HG03558 (cell line): ENCODE measurements at regions not wholly inside any gene's neighbourhood (a gene's known extent, or its start where the extent isn't known, plus 50 kb on each side); places are given as distances from the start of the nearest gene placed in this dataset.

Source experiments
- ATAC-seq: cut with Tn5 transposase; IDR thresholded peaks from one replicate; pipeline ENCODE4 v1.9.1; 2021; ENCODE audit warnings: moderate number of reproducible peaks; ENCODE audit not compliant: unreplicated experiment; ENCODE audit errors: extremely low read depth

DNA sequence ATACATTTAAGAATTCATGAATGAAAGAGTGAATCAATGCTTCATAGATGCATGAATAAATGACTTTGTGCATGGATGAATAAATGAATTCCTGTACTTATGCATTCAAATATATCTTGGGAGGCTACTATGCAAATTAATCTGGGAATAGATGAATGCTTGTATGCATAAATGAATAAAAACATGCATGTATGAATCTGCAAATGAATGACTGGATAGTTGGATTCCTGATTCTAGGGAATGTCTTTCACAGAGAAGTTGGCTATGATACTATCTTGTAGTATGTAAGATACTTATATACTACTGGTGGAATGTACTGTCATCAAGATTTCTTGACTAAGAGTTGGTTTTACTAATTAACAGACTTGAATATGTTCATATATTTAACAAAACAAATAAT lies 75.3 kb upstream of the ASTN2 start:
- ATAC-seq: no peak

DNA sequence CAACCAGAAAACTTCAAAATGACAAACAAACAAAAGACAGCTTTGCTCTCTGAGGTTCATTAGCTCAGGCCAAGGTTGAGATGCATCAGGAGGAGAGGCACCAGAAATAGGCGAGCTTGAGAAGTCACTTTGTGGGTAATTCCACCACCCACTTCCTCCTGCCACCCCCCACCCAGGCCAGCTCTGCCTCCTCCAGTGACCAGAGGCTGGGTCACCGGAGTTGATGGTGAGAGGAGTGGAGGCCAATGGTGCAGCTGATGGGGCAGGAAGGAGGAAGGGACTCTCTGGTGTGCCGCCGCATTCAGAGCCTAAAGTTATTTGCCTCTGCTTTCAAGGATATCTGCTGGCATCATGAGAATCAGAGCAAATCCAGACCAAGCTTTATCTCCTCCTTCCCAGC lies 73.8 kb upstream of the ASTN2 start:
- ATAC-seq: no peak

DNA sequence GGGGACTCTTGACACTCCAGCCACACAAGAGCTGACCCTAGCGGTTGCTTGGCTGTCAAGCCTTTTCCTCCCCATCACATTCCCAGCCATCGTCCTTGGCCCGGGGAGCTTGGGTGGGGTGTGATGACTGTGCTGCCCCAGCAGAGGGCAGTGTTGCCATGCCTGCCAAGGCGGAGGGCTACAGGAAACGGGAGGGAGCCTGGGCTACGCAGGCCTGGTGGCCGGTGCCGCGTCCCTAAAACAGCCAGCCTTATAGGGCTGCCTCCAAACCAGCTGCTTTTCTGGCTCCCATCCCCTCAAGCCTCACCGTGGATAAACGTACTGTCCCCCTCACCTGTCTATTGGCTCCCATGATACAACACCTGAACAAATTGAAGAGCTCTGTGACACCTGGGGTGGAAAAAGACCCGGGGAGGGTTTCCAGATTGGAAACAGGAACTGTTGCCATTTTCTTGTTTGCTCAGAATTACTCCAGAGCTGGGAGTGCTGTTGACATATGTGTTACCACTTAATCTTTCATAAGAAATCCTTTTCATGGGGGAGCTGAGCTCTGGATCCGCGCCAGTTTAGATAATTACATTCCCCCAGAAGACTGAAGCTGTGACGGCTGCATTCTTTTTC lies 72.8 kb upstream of the ASTN2 start:
- ATAC-seq: peak; percentile 92

DNA sequence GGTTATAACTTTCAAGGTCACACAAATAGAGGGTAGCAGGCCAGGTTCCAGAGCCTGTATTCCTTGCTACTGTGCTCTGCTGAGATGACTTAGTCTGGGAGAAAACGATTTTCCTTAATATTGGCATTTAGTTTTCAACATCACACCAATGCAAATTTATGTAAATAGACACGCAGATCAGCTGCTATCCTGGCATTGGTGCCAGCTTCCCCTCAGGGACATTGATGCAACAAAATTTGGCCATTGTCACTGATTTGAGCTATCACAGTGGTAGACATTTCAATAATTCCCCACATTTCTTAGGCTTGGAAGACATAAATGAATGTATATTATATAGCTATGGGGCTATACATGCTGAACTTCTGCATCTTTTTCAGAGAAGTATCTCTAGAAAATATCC lies 71.6 kb upstream of the ASTN2 start:
- no peak for ATAC-seq

DNA sequence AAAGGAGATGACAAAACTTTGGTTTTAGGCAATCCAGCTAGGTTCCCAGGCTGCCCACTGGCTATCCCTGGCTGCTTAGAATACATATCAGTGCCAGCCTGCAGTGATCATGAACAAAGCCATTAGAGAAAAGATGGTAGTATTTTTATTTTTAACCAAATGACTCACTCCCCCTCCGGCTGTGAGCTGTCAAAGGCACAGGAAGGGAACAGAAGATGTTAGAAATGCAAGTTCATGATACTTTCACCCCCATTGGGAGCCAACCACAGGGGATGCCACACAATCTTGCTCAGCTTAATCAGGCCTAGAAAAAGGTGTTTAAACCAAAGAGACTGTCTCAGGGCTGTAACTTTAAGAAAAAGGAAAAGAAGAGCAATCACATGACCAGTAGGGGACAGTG lies 70.3 kb upstream of the ASTN2 start:
- ATAC-seq: no peak

DNA sequence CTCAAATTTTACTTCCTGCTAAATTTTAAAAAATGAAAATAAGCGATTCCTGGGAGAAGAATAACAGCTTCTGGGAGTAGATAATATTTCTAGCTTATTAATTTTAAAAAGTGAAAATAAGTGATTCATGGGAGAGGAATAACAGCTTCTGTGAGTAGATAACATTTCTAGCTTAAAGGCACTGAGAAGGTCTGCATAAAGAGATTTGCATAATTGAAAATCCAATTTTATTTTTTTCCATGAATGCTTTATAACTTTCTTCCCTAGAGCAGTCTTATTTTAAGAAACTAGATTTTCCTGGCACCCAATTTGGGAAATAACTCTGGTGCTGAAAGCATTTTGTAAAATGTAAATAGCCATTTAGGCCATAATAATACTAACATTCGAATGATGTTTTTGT lies 65.9 kb upstream of the ASTN2 start:
- ATAC-seq: no peak

DNA sequence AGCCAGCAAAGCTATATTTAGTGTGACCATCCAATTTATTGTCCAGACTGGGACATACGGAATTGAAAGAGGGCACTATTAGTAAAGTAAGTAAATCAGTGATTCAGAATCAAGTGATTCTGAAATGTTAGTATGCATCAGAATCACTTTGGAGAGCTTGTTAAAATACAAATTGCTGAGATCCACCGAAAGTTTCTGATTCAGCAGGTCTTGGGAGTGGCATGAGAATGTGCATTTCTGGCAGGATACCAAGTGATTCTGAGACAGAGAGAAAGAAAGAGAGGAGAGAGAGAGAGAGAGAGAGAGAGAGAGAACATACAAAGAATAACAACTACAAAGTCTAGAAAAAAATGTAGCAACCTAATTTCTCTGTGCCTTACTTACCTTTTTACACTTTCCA lies 65.4 kb upstream of the ASTN2 start:
- ATAC-seq: no peak

DNA sequence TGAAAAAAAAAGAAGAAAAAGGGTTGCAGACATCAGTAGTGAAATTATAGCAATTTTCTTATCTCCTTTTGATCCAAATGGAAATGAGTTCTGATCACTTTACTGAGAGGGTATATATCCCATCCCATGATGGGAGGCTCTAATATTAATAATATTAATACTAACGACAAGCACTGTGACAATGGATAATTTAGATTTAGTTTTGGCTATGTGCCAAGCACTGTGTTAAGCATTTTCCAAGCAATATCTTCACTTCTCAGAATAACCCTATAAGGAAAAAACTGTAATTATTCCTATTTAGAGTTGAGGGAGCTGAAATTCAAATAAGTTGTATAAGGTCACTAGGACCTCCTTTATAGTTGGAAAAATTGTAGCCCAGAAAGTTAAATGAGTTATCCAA lies 58.4 kb upstream of the ASTN2 start:
- ATAC-seq: no peak

DNA sequence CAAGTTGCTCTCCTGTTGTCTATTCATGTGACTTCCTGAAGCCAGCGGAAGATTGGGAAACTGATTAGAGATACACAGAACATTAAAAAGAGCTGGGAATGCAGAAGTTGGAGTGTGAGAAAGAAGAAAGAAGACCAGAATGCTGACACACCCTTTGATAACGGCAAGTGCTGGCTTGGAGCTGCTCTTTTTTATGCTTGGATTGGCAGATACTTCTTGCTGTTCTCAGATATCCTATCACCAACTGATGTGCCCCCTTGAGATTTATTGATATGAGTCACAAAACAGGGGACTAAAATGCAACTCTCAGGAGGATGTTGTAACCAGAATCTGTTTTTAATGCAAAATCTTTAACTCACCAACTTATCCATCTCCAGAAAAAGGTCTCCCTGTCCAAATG lies 56.0 kb upstream of the ASTN2 start:
- no peak for ATAC-seq

DNA sequence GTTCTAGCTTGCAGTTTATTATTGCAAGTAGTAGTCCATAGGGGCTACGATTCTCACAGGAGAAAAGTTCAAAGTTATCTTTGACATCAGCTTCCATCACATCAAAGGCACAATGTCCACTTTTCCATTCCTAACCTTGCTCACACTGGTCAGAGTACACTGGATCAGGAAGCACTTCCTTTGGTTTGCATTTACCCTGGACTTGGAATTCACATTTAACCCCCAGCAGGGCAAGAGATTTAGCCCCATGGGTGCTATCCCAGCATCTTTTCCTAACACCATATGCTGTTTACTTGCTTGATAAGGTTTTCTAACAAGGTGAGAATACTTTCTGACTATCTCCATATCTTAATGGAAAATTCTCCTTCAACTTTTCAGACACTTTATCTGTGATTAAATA lies 55.6 kb upstream of the ASTN2 start:
- no peak for ATAC-seq

DNA sequence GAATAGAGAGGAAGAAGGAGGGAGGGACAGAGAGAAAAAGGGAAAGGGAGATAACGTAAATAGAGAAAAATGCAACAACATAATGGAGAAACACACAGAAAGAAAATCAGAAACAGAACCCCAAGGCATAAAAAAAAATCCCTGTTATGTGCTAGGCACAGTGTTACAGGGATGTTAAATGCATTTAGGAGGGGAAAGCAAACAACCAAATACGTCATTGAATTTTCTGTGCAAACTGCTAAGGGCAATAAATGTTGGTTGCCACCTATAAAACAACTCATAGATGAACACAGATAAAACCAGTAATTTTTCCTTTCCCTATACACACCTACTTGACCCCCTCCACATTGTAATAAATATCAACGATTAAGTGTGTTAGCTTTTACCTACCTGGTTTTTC lies 51.3 kb upstream of the ASTN2 start:
- ATAC-seq: no peak

DNA sequence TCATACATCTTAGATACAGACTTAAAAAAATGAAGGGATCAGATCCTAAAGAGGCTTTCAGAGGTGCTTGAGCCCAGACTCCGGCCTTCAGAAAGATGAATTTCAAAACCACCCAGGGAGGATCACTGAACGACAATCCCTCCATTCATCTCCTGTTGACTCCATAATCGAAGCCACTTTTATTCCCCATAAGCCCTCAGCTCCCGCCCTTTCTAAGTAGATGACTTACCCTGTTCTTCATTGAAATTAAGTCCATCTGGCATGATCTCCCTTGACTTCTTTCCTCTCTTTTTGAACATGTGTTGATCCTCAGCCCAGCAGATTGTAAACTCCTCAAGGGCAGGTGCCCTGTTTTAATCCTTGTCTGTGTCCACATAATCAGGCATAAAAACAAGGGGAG lies 50.8 kb upstream of the ASTN2 start:
- ATAC-seq: no peak

DNA sequence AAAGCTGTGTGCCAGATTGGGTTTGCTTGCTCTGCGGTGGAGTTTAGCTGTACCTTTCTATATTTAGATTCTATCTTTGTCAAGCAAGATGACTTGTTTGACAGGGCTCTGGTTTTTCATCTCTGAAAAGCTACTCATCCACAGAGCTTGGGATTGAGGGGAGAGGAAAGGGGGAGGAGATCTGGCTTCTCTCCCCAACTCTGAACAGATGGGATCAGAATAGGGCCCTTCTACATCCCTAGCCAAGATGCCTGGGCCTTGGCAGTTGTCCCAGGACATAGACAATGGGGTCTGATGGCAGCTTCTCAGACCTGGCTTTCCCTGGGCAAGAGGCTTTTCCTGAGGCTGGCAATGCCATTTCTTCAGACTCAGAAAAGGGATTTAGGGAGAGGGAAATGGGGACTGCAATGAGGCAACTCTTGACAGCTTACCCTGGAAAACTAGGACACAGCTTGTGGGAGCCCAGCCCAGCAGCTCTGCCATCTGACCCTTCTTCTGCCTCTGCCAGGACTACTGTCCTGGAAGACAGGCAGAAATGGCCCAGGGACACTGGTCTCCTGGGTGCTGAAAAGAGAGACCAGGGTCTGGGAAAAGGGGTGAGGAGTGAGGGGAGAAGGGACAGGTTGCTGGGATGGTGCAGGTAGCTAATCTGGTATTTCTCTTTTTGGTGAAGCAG lies 50.2 kb upstream of the ASTN2 start:
- ATAC-seq: no peak
